Hepatocyte (in vitro differentiated cells): ENCODE measurements at regions not wholly inside any gene's neighbourhood (a gene's known extent, or its start where the extent isn't known, plus 50 kb on each side); places are given as distances from the start of the nearest gene placed in this dataset.
A peak's percentile ranks its signal among the peaks of the same experiment; 100 is the strongest.

Experiments used
- DNase-seq: peaks from one replicate; pipeline ENCODE4 v3.0.0-alpha.2; 2016; ENCODE audit warnings: low spot score
- H2AFZ ChIP-seq: fragments of 200-600 bp; sonication (generic); 2 replicates; pipeline ENCODE4 v1.6.0; 2016; ENCODE audit warnings: antibody characterized with exemption, mild to moderate bottlenecking
- H3K27ac ChIP-seq: fragments of 200-600 bp; sonication (generic); 2 replicates; pipeline ENCODE4 v1.5.1; 2016; ENCODE audit warnings: mild to moderate bottlenecking
- H3K27me3 ChIP-seq: fragments of 200-600 bp; sonication (generic); 2 replicates; pipeline ENCODE4 v1.6.1; 2016
- H3K36me3 ChIP-seq: fragments of 200-600 bp; sonication (generic); replicated peaks from 2 replicates; pipeline ENCODE4 v1.5.1; 2016; ENCODE audit warnings: low read depth; ENCODE audit not compliant: insufficient read depth
- H3K4me1 ChIP-seq: fragments of 200-600 bp; sonication (generic); 2 replicates; pipeline ENCODE4 v1.5.1; 2016; ENCODE audit warnings: mild to moderate bottlenecking, moderate library complexity; ENCODE audit not compliant: insufficient read depth
- H3K4me2 ChIP-seq: fragments of 200-600 bp; sonication (generic); 2 replicates; pipeline ENCODE4 v1.6.0; 2016
- H3K4me3 ChIP-seq: fragments of 200-600 bp; sonication (generic); 2 replicates; pipeline ENCODE4 v1.5.1; 2016; ENCODE audit warnings: mild to moderate bottlenecking
- H3K79me2 ChIP-seq: fragments of 200-600 bp; sonication (generic); 2 replicates; pipeline ENCODE4 v1.6.0; 2017; ENCODE audit warnings: mild to moderate bottlenecking
- H3K9me2 ChIP-seq: fragments of 200-600 bp; sonication (generic); replicated peaks from 2 replicates; pipeline ENCODE4 v1.6.0; 2017; ENCODE audit warnings: mild to moderate bottlenecking; ENCODE audit not compliant: insufficient read depth
- H3K9me3 ChIP-seq: fragments of 200-600 bp; sonication (generic); 2 replicates; pipeline ENCODE4 v1.5.1; 2016; ENCODE audit warnings: low read depth, mild to moderate bottlenecking
- H4K20me1 ChIP-seq: fragments of 200-600 bp; sonication (generic); 2 replicates; pipeline ENCODE4 v1.6.0; 2016; ENCODE audit warnings: mild to moderate bottlenecking; ENCODE audit not compliant: insufficient read depth, poor library complexity, severe bottlenecking
- EZH2 ChIP-seq: fragments of 200-600 bp; sonication (generic); IDR thresholded peaks from 2 replicates; pipeline ENCODE4 v1.6.1; 2016; ENCODE audit warnings: antibody characterized with exemption, mild to moderate bottlenecking, borderline replicate concordance
- EZH2phosphoT487 ChIP-seq: fragments of 200-600 bp; sonication (generic); IDR thresholded peaks from one replicate; pipeline ENCODE4 v1.6.1; 2018; ENCODE audit warnings: antibody characterized with exemption, mild to moderate bottlenecking, low read depth, moderate library complexity; ENCODE audit not compliant: unreplicated experiment, severe bottlenecking
- WGBS: methylation state at CpG from one replicate; pipeline ENCODE4 v1.1.6; 2016; ENCODE audit warnings: low lambda C conversion rate; ENCODE audit errors: missing lambda C conversion rate; 5-methylcytosine and 5-hydroxymethylcytosine counted together
- TF ChIP-seq, protein P1 (sequence below): fragments of 200-600 bp; sonication (generic); IDR thresholded peaks from 2 replicates; pipeline ENCODE4 v1.5.1; 2016; ENCODE audit warnings: antibody characterized with exemption, mild to moderate bottlenecking; ENCODE audit not compliant: poor library complexity

DNA sequence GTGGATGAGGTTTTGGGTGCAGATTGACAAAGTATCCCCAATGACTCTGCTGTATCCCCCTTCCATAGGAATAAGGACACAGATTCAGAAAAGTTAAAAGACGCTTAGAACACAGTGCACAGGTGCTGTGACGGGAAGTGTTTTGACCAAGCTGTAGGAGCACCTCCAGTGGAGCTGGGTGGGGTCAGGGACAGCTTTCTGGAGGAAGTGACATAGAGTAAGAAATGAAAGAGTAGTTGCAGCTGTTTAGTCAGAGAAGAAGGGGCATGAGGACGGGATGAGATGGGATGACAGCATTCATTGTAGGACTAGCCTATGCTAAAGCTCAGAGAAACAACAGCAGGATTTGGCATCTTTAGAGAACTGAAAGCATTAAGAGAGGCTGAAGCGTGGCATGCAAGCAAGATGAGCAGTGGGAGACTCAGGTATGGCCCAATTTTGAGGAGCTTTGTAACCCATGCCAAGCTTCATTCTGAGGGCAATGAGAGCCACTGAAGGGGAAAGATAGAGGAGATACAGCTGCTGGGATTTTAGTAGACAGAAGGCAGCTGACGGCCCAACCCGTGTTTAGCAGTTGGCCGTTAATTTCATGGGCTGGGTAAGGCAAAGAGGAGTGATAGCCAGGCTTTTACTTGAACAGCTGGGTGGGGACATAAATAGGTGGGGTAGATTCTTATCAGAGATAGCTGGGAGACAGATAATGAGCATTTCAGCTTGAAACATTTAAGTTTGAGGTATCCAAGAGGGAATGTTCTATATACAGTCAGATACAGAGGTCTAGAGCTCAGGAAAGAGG lies 131.8 kb upstream of the KRAS start:
- TF ChIP-seq, protein P1, sequence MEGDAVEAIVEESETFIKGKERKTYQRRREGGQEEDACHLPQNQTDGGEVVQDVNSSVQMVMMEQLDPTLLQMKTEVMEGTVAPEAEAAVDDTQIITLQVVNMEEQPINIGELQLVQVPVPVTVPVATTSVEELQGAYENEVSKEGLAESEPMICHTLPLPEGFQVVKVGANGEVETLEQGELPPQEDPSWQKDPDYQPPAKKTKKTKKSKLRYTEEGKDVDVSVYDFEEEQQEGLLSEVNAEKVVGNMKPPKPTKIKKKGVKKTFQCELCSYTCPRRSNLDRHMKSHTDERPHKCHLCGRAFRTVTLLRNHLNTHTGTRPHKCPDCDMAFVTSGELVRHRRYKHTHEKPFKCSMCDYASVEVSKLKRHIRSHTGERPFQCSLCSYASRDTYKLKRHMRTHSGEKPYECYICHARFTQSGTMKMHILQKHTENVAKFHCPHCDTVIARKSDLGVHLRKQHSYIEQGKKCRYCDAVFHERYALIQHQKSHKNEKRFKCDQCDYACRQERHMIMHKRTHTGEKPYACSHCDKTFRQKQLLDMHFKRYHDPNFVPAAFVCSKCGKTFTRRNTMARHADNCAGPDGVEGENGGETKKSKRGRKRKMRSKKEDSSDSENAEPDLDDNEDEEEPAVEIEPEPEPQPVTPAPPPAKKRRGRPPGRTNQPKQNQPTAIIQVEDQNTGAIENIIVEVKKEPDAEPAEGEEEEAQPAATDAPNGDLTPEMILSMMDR: no peak
- no peak for TF ChIP-seq EZH2
- H3K27me3 ChIP-seq: no peaks in the 10 kb centered on the region
- no peak overlapping the region for H2AFZ ChIP-seq
- H3K4me3 ChIP-seq: no peak overlapping the region
- DNase-seq: no peak
- H3K4me1 ChIP-seq: peaks cover 7% of the 10 kb centered on the region
- H3K4me2 ChIP-seq: no peak overlapping the region
- 73% methylated on average over 7 of the region's 7 CpGs for WGBS
- H3K9me3 ChIP-seq: no peaks in the 10 kb centered on the region
- no peak overlapping the region for H3K27ac ChIP-seq
- H3K79me2 ChIP-seq: no peaks in the 10 kb centered on the region
- no peaks in the 10 kb centered on the region for H4K20me1 ChIP-seq
- H3K36me3 ChIP-seq: no peaks in the 10 kb centered on the region
- no peaks in the 10 kb centered on the region for H3K9me2 ChIP-seq

DNA sequence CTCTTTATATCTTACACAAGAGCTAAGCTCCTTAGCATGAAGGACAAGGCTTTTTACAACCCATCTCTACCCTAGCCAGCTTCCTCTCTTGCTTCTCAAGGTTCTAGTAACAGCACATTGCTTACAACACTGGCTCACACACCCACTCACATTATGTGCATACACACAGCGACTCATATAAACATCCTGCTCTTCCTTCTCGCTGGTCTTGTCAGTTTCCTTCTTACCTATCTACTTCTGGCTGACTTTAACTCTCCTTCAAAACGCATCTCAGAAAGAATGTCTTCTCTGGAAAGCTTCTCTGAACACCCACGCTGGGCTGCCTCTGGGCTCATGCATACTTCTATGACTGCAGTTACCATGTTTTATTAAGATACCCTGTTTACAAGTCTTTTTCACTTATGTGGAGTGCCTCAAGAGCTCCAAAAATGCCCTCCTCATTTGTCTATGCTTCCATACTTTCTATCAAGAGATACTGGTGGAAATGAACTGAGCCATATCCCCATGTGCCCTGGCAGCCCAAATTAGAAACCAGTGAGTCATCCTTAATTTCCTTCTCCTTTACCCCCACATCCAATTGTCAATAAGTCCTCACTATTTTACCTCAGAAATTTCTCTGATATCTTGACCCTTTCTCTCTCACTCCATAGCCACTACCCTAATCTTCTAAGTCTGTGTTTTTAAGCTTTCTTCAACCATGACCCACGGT lies 126.9 kb upstream of the KRAS start:
- Histone ChIP-seq H3K9me3 (no peaks in the 10 kb centered on the region), H3K36me3 (no peaks in the 10 kb centered on the region), H3K27me3 (no peaks in the 10 kb centered on the region), H3K9me2 (no peaks in the 10 kb centered on the region), H2AFZ (no peak overlapping the region), H3K4me1 (no peaks in the 10 kb centered on the region), H3K4me2 (no peak overlapping the region), H3K27ac (no peak overlapping the region), H3K79me2 (no peaks in the 10 kb centered on the region), H4K20me1 (no peaks in the 10 kb centered on the region), H3K4me3 (no peak overlapping the region)
- peak; percentile 14 for DNase-seq
- 61% methylated on average over 5 of the region's 5 CpGs for WGBS
- no peak for TF ChIP-seq EZH2
- TF ChIP-seq, protein P1: no peak
- TF ChIP-seq EZH2phosphoT487: no peak

DNA sequence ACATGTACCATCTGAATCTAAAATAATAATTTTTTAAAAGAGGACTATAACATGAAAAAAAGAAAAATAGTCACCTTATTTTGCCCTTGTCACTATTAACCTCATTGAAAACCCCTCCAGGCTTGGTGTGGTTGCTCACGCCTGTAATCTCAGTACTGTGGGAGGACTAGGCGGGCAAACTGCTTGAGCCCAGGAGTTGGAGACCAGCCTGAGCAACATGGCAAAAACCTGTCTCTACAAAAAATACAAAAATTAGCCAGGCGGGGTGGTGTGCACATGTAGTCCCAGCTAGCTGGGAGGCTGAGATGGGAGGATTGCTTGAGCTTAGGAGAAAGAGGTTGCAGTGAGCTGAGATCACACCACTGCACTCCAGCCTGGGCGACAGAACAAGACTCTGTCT lies 126.3 kb upstream of the KRAS start:
- Histone ChIP-seq H3K4me3 (no peak overlapping the region), H2AFZ (no peak overlapping the region), H3K4me2 (no peak overlapping the region), H3K36me3 (no peaks in the 10 kb centered on the region), H3K27ac (no peak overlapping the region), H3K27me3 (no peaks in the 10 kb centered on the region), H3K79me2 (no peaks in the 10 kb centered on the region), H3K9me3 (no peaks in the 10 kb centered on the region), H3K9me2 (no peaks in the 10 kb centered on the region), H3K4me1 (no peaks in the 10 kb centered on the region), H4K20me1 (no peaks in the 10 kb centered on the region)
- 99% methylated on average over 3 of the region's 4 CpGs for WGBS
- TF ChIP-seq, protein P1: no peak
- TF ChIP-seq EZH2phosphoT487 (no peak), EZH2 (no peak)
- DNase-seq: no peak
